GM23338 (cell line): ENCODE measurements at regions not wholly inside any gene's neighbourhood (a gene's known extent, or its start where the extent isn't known, plus 50 kb on each side); places are given as distances from the start of the nearest gene placed in this dataset.

Experiments used
- ATAC-seq: fragments of 200-7000 bp; cut with Tn5 transposase; 3 replicates; pipeline ENCODE4 v1.9.1; 2020
- DNase-seq: peaks from one replicate; pipeline ENCODE4 v3.0.0-alpha.2; 2015; ENCODE audit warnings: low spot score
- H2AFZ ChIP-seq: fragments of 200-600 bp; sonication (generic); 2 replicates; pipeline ENCODE4 v1.8.0; 2016; ENCODE audit warnings: antibody characterized with exemption, mild to moderate bottlenecking, moderate library complexity
- H3F3A ChIP-seq: fragments of 200-600 bp; sonication (generic); replicated peaks from 2 replicates; pipeline ENCODE4 v1.8.0; 2017; ENCODE audit warnings: antibody characterized with exemption, mixed run types, low read depth
- H3K27ac ChIP-seq: fragments of 200-600 bp; sonication (generic); 2 replicates; pipeline ENCODE4 v1.6.1; 2016; ENCODE audit warnings: low read depth
- H3K27me3 ChIP-seq: fragments of 200-600 bp; sonication (generic); 2 replicates; pipeline ENCODE4 v1.8.0; 2016; ENCODE audit warnings: mild to moderate bottlenecking, mixed run types, moderate library complexity; ENCODE audit not compliant: insufficient read depth
- H3K36me3 ChIP-seq: fragments of 200-600 bp; sonication (generic); 2 replicates; pipeline ENCODE4 v1.8.0; 2016; ENCODE audit warnings: mild to moderate bottlenecking; ENCODE audit not compliant: insufficient read depth
- H3K4me1 ChIP-seq: fragments of 200-600 bp; sonication (generic); 2 replicates; pipeline ENCODE4 v1.8.0; 2016; ENCODE audit warnings: mild to moderate bottlenecking, moderate library complexity; ENCODE audit not compliant: insufficient read depth
- H3K4me2 ChIP-seq: fragments of 200-600 bp; sonication (generic); 2 replicates; pipeline ENCODE4 v1.7.1; 2017; ENCODE audit warnings: mixed run types
- H3K4me3 ChIP-seq: fragments of 200-600 bp; sonication (generic); 2 replicates; pipeline ENCODE4 v1.6.1; 2016; ENCODE audit warnings: mixed run types
- H3K79me2 ChIP-seq: fragments of 200-600 bp; sonication (generic); replicated peaks from 2 replicates; pipeline ENCODE4 v1.8.0; 2017; ENCODE audit warnings: mild to moderate bottlenecking; ENCODE audit not compliant: insufficient read depth
- H3K9me2 ChIP-seq: fragments of 200-600 bp; sonication (generic); 2 replicates; pipeline ENCODE4 v1.8.0; 2017; ENCODE audit not compliant: insufficient read depth
- H4K20me1 ChIP-seq: fragments of 200-600 bp; sonication (generic); replicated peaks from 2 replicates; pipeline ENCODE4 v1.8.0; 2017; ENCODE audit warnings: mild to moderate bottlenecking; ENCODE audit not compliant: insufficient read depth
- H3K27ac Mint-ChIP-seq: 2 replicates; pipeline ENCODE4 v1.8.0; 2020; ENCODE audit warnings: inconsistent platforms, mild to moderate bottlenecking, moderate library complexity, mixed read lengths
- H3K27me3 Mint-ChIP-seq: 3 replicates; pipeline ENCODE4 v1.8.0; 2022; ENCODE audit warnings: low read depth, mild to moderate bottlenecking, moderate library complexity, mixed read lengths, inconsistent platforms; ENCODE audit not compliant: insufficient read depth, poor library complexity
- H3K36me3 Mint-ChIP-seq: 3 replicates; pipeline ENCODE4 v1.8.0; 2021; ENCODE audit warnings: low read depth, mild to moderate bottlenecking, inconsistent platforms, moderate library complexity, mixed read lengths
- H3K4me1 Mint-ChIP-seq: 3 replicates; pipeline ENCODE4 v1.8.0; 2020; ENCODE audit warnings: mild to moderate bottlenecking, inconsistent platforms, mixed read lengths
- H3K4me3 Mint-ChIP-seq: 3 replicates; pipeline ENCODE4 v1.8.0; 2021; ENCODE audit warnings: moderate library complexity, mild to moderate bottlenecking, inconsistent platforms, mixed read lengths
- H3K9me3 Mint-ChIP-seq: 3 replicates; pipeline ENCODE4 v1.8.0; 2020; ENCODE audit warnings: moderate library complexity, mild to moderate bottlenecking, inconsistent platforms, mixed read lengths
- CREB1 ChIP-seq: fragments of 250-450 bp; sonication (Bioruptor Pico); IDR thresholded peaks from 2 replicates; pipeline ENCODE4 v1.5.0; 2020; ENCODE audit warnings: low read depth, mild to moderate bottlenecking, moderate library complexity
- CTCF ChIP-seq, 2 experiments: fragments of 200-600 bp in 1 of 2; sonication (generic) in 1 of 2; conservative IDR thresholded peaks; 2 replicates each; pipeline versions ENCODE4 v1.5.1 to v1.6.1; 2016 to 2017; ENCODE audit warnings: antibody characterized with exemption in 2 of 2, low read depth in 2 of 2, mild to moderate bottlenecking in 2 of 2, moderate library complexity in 1 of 2
- EZH2 ChIP-seq: fragments of 200-600 bp; sonication (generic); IDR thresholded peaks from one replicate; pipeline ENCODE4 v1.8.0; 2017; ENCODE audit warnings: antibody characterized with exemption, mild to moderate bottlenecking, low read depth; ENCODE audit not compliant: unreplicated experiment
- EZH2phosphoT487 ChIP-seq: fragments of 200-600 bp; sonication (generic); IDR thresholded peaks from one replicate; pipeline ENCODE4 v1.8.1; 2018; ENCODE audit warnings: antibody characterized with exemption; ENCODE audit not compliant: unreplicated experiment
- JUNB ChIP-seq: IDR thresholded peaks from one replicate; pipeline ENCODE4 v1.6.1; 2016; ENCODE audit warnings: antibody characterized with exemption; ENCODE audit not compliant: unreplicated experiment
- NANOG ChIP-seq: IDR thresholded peaks from 2 replicates; pipeline ENCODE4 v1.6.1; 2016; ENCODE audit warnings: antibody characterized with exemption, borderline replicate concordance
- POLR2AphosphoS5 ChIP-seq: IDR thresholded peaks from 2 replicates; pipeline ENCODE4 v1.6.1; 2016; ENCODE audit warnings: antibody characterized with exemption, low read depth
- STAT1 ChIP-seq: IDR thresholded peaks from one replicate; pipeline ENCODE4 v1.6.1; 2016; ENCODE audit warnings: antibody characterized with exemption; ENCODE audit not compliant: unreplicated experiment
- ZNF114 ChIP-seq: fragments of 250-450 bp; sonication (Bioruptor Pico); IDR thresholded peaks from 2 replicates; pipeline ENCODE4 v1.5.0; 2020; ENCODE audit warnings: mild to moderate bottlenecking, moderate library complexity
- TF ChIP-seq, protein P1 (sequence below): IDR thresholded peaks from 2 replicates; pipeline ENCODE4 v1.6.1; 2016; ENCODE audit warnings: antibody characterized with exemption

- TF ChIP-seq CTCF (conservative IDR thresholded peaks at IDR 0.05; ENCODE audit: low read depth in 2 of 2) (no peak), ZNF114 (CRISPR knock-in tag) (no peak), NANOG (no peak), CREB1 (CRISPR knock-in tag) (no peak), JUNB (no peak), EZH2 (no peak), EZH2phosphoT487 (no peak), STAT1 (no peak)
Observed at GRCh38 chr4:177948853-177949252, 506.6 kb upstream of the AGA start (continued).

GRCh38 chr4:177951026-177951425, 508.8 kb upstream of the AGA start:
- Mint-ChIP-seq H3K36me3 (no peaks in the 10 kb centered on the region), H3K4me1 (no peaks in the 10 kb centered on the region), H3K4me3 (no peak overlapping the region), H3K9me3 (no peaks in the 10 kb centered on the region), H3K27ac (no peak overlapping the region), H3K27me3 (no peaks in the 10 kb centered on the region)
- H3K79me2 ChIP-seq = no peaks in the 10 kb centered on the region
- no peaks in the 10 kb centered on the region for H3K36me3 ChIP-seq
- DNase-seq = no peak
- no peak for ATAC-seq
- no peaks in the 10 kb centered on the region for H3F3A ChIP-seq
- H4K20me1 ChIP-seq = no peaks in the 10 kb centered on the region
- no peak overlapping the region for H3K4me2 ChIP-seq
- no peaks in the 10 kb centered on the region for H3K9me2 ChIP-seq
- TF ChIP-seq, protein P1, sequence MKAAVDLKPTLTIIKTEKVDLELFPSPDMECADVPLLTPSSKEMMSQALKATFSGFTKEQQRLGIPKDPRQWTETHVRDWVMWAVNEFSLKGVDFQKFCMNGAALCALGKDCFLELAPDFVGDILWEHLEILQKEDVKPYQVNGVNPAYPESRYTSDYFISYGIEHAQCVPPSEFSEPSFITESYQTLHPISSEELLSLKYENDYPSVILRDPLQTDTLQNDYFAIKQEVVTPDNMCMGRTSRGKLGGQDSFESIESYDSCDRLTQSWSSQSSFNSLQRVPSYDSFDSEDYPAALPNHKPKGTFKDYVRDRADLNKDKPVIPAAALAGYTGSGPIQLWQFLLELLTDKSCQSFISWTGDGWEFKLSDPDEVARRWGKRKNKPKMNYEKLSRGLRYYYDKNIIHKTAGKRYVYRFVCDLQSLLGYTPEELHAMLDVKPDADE = no peak
- TF ChIP-seq POLR2AphosphoS5 (no peak), CTCF (conservative IDR thresholded peaks at IDR 0.05; ENCODE audit: low read depth in 2 of 2) (no peak), EZH2phosphoT487 (no peak), JUNB (no peak)
- no peak overlapping the region for H3K27ac ChIP-seq
- no peaks in the 10 kb centered on the region for H3K27me3 ChIP-seq
- H3K4me3 ChIP-seq = no peak overlapping the region
- no peaks in the 10 kb centered on the region for H3K4me1 ChIP-seq
- no peak overlapping the region for H2AFZ ChIP-seq
